Stimulated activated CD4-positive, alpha-beta T cell treated with anti-CD3 and anti-CD28 coated beads, Interleukin-4, amount 100 ng/mL, for 1 hour (primary cell): ENCODE measurements at regions not wholly inside any gene's neighbourhood (a gene's known extent, or its start where the extent isn't known, plus 50 kb on each side); places are given as distances from the start of the nearest gene placed in this dataset.

ENCODE experiments used
- DNase-seq: peaks from one replicate; pipeline ENCODE4 v3.0.0-alpha.2; 2020

DNA sequence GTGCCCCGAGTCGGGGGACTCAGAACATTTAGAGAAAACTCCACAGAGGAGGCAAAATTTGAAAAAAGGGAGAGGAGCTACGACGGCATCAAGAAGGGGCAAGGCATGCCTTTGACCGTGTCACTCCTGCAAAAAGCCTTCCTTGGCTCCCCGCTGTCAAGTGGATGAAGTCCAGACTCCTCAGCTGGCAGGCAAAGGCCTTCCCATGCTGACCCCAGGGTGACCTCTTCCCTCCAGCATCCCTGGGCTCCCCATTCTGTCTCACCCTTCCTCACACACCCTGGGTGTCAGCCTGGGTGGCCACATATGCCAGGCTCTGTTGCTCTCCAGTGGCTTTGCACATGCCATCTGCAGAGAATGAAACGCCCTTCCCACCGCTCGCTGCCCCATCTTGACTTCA is 88.4 kb upstream of the ZMIZ1 start:
- no peak for DNase-seq

DNA sequence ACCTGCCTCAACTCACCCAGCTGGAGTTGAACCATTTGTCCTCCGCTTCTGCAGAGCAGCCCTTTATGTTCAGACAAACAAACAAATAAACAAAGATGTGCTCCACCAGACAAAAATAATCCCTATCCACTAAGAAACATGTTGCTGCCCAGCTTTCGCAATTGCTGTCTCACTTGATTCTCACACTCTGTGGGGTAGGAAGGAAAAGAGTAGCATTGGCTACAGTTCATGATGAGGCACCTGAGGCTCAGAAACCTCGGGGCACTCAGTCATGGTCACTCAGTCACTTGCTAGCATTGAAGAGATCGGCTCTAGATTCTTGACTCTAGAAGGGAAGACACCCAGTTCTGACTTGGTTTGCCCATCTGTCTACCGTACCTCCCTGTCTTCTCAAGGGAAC is 88.0 kb upstream of the ZMIZ1 start:
- DNase-seq: no peak

DNA sequence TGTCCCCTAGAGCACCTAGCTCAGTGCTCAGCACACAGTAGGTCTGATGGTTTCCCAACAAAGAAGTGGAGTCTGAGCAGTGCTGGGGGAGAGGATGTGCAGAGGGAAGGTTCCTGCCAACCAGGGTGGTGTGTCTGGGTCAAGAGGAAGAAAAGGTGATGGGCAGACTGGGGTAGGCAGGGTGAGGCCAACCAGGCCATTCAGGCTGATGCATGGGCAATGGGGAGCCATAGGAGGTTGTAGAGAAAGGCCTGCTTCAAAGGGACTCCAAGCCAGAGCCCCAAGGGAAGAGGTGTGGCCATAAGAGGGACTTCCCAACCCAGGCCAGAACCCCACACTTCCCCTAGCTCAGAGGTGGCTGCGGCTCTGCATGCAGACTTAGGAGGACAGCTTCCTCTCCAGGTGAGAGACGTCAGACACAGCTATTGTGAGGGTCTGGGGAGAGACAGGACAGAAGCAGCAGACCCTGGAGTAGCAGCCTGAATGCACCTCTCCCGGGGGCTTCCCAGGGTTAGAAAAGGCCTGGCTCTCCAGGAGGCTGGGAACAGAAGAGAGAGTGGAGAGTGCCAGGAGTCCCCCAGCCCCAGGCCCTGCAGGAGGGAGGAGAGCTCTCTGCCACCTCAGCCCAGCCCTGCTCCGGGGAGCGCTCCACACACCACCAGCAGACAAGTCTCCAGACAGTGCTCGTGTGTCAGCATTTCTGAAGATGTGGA is 87.4 kb upstream of the ZMIZ1 start:
- no peak for DNase-seq

DNA sequence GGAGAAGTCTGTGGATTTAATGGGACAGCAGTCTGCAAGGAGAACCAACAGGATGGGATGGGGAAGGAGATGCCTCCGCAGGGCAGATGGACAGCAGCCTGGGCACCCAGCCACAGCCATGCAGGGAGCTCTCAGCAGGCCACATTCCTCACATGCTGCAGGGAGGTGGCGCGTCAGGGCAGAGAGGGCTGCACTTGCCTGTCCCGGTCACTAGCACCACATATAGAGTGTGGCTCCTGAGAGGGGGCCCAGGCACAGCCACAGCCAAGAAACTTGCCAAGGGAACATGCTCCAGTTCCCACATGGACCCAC is 86.8 kb upstream of the ZMIZ1 start:
- DNase-seq: no peak

DNA sequence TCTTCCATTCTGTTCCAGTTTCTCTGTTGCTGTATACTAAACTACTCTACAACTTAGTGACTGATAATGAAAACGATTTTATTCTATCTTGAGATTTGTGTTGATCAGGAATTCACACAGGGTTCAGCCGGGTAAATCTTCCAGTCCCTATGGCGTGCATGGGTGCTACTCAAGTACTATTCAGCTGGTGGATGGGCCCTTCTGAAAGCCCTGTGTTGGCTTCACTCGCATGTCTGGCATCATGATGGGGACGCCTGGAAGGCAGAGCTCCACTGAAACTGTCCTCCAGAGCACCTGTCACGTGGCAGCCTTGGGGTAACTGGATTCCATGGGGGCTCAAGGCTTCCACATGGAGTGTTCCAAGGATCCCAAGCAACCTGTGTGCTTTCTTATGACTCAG is 86.0 kb upstream of the ZMIZ1 start:
- DNase-seq: no peak

DNA sequence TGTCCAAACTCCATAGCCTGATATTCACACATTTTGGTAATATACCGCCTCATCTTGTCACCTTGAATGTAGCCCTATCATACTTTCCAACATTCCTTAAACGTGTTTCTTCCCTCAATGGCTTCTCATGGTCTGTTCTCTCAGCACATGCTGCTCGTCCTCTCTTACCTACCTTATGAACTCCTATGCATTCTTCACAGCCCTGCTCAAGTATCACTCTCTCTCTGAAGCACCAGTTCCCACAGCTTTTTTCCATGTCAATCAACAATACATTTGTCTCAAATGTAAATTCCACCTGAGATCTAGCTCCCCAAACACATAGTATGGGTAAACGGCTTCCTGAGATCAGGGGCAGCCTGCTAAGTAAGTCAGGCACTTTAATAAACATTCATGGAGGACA is 85.2 kb upstream of the ZMIZ1 start:
- DNase-seq: no peak

DNA sequence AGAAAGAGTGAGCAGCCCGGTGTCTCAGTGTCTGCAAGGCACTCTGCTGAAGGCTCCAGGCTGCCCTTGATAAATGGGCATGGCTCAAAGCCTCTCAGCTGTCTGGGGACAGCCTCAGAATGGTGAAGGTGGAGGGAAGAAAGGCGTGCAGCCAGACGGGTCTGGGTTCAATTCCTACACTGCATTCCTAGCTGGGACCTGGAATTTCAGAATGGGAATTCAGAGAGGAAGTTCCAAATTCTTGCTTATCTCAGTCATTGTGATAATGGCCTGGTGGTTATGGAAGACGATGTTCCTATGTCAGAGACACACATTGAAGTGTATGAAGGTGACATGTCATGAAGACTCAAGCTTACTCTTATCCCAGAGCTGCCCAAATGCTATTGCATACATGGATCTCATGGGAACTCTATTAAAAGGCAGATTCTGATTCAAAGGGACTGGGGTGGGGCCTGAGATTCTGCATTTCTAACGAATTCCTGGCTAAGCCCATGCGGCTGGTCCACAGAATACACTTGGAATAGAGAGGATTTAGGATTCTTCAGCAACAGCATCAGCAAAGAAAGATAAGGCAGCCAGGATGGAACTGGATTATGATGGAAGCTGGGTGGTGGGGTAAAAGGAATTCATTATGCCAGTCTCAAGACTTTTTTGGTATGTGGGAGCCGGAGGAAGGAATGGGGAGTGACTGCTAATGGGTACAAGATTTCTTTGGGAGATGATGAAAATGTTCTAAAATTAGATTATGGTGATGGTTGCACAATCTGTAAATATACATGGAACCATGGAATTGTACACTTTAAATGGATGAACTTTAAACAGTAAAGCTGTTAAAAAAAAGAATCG is 82.6 kb upstream of the ZMIZ1 start:
- no peak for DNase-seq

DNA sequence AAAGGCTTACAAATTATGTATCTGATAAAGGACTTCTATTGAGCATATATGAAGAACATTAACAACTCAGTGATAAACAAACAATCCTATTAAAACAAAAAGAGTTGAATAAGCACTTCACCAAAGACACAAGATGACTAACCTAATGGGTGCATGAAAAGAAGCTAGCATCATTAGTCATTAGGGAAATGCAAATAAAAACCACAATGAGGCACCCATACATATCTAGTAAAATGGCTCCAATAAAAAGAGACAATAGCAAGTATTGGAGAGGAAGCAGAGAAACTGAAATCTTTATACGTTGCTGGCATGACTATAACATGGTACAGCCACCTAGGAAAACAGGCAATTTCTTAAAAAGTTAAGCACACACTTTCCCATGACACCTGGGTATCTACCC is 77.6 kb upstream of the ZMIZ1 start:
- DNase-seq: no peak

DNA sequence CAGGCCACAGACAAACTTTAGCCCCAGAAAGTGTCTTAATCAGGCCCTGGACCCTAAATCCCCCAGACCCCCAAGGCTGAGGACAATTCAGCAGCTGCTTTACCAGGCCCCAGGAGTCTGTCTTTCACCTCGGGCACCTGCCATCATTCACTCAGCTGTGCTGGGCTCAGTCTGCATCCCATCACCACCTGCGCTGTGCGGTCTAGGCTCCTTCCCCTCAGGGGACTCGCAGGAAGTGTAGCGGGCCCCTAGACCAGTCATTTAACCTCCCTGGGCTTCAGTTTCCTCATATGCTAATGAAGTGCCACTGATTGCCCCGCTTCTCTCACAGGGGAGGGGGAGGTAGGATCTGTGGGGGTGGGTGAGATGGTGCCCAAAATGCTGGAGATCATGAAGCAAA is 76.4 kb upstream of the ZMIZ1 start:
- no peak for DNase-seq

DNA sequence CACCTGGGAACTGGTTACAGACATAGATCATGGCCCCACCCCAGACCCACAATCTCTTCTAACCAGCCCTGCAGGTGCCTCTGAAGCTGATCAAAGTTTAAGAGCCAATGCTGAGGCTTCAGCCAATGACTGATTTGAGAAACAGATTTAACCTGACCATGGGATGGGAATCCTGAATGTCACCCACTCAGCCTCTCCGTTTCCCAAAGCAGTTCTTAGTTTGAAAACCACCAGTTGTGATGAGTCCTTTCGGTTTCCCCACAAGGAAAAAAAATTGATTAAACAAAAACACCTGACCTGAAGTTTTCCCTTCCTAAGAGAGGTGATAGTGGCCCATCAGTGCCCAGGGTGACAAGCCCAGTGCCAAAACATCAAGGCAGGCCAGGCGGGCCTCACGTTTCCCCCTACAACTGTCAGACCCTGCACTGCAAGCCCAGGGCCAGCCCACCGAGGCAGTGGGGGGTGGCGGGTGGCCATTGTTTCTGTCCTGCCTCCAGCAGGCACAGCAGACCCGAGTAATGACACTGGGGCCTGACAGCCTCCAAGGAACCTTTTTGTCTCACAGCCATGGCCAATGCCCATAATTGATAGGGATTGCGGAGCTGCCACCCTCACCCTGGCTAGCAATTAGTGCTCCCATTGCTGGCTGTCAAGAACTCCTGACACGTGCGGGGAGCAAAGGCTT is 75.4 kb upstream of the ZMIZ1 start:
- no peak for DNase-seq

DNA sequence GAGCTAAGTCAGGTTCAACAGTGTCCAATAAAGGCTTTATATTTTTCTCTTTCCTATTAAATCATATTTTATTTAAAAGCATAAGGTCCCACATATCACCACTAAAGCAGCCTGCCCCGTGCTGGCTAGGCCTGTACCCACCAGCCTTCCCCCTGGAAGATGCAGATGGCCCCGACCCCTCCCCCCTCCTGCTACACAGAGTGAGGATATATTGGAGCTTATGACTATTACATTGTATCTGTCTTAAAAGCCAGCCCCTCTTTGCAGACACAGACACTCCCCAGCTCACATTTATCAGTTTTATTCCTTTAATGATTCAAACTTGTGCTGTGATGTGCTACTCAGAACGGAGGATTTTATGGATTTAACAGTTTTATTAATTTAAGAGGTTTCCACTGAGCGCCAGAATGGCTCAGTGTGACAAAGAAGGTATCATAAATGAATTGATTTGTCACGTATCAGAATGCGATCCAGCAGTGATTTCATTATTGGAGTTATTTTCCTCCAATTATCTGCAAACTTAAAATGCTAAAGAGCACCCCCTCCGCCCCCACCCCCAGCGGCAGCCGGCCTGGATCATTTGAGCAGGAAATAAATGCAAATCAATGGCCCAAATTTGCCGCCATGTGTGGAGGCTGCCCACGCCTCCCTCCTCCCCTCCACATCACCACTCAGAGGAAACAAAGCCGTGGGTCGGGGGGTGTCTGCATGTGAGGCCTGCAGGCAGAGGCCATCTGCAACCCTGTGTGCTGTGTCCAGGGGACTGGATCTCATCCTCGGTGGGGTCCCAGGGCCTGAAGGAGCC is 72.6 kb upstream of the ZMIZ1 start:
- no peak for DNase-seq

DNA sequence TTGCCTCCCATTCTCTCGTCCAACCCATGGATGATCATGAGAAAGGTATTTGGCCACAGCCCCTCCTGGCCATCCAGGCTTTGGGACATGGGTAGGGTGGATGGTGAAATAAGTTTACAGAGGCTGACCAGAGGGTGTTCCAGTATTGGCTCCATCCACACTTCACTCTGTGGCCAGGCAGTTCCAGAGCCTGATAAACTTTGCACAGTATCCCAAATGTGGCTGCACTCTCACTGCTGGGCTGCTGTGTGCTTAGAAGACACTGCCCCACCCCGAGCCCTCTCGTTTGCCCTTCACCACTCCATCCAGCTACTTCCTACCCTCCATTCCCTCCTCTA is 72.0 kb upstream of the ZMIZ1 start:
- DNase-seq: no peak

DNA sequence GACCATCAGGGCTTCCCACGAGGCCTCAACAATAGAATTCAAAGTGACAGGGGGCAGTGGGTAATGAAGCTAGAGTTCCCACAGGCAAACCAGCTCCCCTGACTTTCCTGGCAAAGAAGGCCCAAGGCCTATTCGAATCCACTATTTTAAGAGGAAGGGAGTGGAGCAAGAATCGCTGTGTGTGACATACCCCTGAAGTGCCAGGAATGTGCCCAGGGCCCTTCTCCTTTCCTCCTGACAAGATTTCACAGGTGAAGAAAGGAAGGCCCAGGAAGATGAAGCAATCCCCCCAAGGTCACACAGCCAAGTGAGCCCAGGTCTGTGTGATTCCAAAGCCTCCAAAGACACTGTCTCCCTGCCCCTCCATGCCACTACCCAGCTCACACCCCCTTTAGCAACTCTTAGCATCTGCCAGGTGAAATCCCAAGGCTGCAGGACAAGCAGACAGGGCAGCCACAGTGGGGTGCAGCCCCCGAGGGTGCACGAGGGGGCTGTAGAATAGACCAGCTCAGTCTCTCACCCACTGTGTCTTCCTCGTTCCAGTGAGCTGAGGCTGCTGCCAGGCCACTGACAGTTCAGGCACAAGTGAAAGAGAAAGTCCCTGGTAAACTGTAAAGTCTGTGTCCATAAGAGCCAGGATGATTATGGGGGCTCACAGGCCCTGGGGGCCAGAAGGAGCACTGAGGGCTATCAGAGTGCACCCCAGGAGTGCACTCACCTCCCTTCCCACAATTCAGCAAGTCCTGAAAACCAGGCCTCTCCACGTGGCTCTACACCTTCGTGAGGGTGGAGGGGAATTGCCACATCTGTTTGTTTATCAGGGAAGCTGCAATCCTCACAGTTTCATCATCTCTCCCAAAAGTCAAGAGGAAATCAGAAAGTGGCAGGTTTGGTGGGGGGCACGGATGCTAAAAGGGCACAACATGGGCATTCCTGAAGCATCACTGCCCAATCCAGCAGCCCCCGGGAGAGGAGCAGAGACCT is 70.8 kb upstream of the ZMIZ1 start:
- no peak for DNase-seq

DNA sequence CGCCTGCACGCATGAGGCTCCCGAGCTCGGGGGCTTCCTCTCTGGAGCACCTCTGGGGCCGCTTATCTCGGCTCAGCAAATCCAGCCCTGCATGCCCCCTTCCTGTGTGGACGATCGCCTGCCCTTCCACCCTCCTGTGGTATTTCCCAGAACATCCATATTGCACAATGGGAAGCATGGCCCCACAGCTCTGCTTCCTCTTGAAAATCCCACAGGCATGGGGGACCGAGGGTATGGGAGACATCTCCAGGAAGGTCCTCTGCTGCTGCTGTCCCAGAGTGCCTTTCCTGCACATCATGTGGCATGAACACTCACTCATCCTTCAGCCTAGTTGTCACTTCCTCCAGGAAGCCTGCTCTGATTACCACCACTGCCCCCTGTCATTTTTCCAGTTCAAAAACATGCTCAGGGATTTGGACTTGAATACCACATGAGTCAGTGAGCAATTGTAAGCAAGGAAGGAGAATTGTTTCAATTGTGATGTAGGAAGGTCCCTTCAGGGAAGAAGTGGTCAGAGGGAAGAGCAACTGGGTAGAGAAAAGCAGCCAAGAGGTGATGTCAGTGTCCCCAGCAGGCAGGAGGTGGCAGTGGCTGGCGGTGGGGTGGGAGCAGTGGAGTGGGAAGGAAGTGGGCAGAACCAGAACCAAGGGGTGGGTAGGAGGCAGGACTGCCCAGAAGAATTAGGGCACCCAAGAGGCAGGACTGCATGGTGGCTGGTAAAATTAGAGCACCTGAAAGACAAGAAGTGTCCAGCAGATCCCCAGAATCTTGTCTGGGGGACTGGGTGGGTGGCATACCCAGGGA is 67.5 kb upstream of the ZMIZ1 start:
- no peak for DNase-seq

DNA sequence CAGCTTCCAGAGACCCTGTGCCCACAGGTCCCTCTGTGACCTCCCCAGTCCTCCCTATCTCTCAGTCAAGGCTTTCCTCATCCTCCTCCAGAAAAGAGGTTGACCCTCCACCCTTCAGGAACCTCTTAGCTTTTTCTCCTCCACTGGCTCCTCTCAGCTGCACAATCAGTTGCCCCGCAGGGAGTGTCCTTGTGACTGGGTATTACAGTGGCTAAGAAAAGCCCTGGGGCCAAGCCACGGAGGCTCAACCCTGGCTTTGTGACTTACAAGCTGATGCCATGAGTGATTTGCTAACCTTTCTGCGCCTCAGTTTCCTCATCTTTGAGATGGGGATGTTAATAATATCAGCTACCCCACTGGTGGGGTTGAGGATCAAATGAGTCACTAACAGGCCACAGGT is 66.4 kb upstream of the ZMIZ1 start:
- DNase-seq: no peak

DNA sequence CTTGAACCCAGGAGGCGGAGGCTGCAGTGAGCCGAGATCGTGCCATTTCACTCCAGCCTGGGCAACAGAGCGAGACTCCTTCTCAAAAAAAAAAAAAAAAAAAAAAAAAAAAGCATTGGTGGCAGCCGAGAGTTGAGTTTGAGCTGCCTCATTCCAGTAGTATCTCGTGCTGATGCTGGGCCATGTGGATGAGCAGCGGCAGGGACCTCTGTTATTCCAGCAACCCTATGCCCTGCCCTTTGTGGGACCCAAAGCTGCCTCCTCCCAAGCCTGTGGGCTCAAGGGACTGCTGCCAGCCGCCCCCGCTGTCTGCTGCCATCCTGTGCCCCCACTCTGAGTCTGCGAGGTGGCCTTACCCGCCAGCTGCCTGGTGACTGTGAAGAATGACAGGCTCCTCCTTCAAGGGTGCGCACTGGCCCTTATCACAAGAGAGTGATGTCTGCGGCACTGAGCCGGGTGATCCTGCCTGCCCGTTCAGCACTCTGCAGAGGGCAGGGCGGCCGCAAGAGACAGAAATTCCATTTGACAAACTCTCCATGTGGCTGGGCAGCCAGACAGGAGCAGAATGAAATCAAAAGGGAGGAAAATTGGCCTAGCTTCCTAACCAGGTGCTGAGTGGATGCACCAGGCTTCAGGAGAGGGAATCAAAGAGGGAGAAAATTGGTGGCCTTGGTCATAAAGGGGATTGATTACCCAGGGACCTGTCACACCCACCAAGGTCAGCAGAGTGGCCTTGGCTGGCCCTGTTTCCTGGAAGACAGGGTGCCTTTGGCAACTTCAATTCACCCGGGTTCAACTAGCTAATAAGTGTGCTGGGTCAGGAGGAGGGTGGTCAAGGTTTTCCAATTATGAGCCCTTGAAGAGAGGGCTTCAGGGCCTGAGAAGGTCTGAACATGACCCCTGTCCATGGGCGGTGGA is 65.3 kb upstream of the ZMIZ1 start:
- DNase-seq: no peak

DNA sequence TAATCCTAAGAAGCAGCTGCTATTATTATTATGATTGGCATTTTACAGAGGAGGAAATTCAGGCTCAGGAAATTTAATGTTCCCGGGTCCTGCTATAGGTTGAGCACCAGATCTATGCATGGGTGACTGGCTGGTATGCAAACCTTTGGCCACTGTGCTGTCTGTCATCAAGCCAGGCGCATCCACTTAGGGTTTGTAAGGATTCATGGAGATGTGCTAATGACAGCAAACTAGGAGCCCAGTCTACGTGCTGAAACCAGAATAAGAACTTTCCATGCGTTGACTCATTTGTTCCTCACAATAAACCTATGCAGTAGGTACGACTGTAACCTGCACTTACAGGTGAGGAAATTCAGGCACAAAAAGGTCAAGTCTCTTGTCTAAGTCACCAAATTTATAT is 64.5 kb upstream of the ZMIZ1 start:
- no peak for DNase-seq

DNA sequence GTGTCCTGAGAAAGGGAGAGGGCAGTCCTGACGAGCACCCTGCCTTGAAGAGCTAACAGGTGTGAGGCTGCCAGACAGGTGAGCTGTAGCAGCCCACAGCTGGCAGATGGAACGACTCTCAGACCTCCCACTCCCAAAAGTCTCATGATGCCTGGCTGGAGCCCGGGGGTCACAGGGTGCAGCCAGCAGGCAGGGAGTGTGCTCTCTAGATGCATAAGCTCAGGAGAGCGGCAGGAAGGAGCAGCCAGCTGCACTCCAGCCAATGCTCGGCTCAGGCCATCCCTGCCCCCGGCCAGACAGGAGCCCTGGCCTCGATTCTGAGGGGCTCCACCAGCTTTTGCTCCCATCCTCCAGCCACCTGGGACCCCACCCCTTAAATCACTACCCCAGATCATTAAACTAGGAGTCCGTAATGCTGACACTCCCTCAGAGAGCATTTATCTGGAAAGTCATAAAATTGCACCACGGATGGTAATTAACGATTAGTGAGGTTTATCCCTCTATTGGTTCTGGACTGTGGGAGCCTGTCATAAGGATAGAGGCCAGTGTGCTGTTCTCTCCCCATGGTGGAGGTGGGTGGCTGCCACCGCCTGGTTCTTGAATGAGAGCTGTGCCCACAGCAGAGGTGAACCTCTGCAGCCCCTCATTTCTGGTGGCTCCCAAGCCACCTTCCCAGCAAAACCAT is 63.5 kb upstream of the ZMIZ1 start:
- no peak for DNase-seq

DNA sequence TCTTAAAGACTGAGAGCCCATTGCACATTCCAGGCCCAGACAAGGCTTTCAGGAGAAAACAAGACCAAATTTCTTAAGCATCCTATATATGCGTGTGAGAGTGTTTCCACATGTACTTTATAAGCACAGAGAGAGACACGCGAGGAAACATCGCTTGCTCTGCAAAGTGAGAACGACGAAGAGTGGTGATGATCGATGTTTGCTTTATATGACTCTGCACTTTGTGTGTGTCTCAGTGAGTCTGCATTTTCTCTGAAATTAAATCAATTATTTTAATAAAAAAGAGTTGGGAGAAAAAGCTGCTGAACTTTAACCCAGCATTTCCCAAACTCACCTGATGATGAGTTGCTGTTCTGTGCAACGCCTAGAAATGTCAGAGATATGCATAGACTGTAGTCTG is 61.7 kb upstream of the ZMIZ1 start:
- DNase-seq: no peak
